Fibroblast of lung (primary cell): ENCODE measurements at regions not wholly inside any gene's neighbourhood (a gene's known extent, or its start where the extent isn't known, plus 50 kb on each side); places are given as distances from the start of the nearest gene placed in this dataset.

ENCODE experiments used
- DNase-seq, 2 donors: peaks; one replicate each; pipeline versions ENCODE4 v3.0.0 to v3.0.0-alpha.2; 2010; ENCODE audit warnings: low read depth in 2 of 2
- H2AFZ ChIP-seq: 2 replicates; pipeline ENCODE4 v1.5.1; 2012; ENCODE audit warnings: low read length, control low read depth, inconsistent platforms
- H3K27ac ChIP-seq: 2 replicates; pipeline ENCODE4 v1.5.1; 2011; ENCODE audit warnings: low read length, control low read depth; ENCODE audit not compliant: insufficient read depth
- H3K27me3 ChIP-seq: 2 replicates; pipeline ENCODE4 v1.5.1; 2011; ENCODE audit warnings: mild to moderate bottlenecking, low read length; ENCODE audit not compliant: control insufficient read depth, insufficient read depth
- H3K36me3 ChIP-seq: 2 replicates; pipeline ENCODE4 v1.5.1; 2011; ENCODE audit warnings: low read length; ENCODE audit not compliant: control insufficient read depth, insufficient read depth
- H3K4me1 ChIP-seq: 2 replicates; pipeline ENCODE4 v1.5.1; 2011; ENCODE audit warnings: low read length; ENCODE audit not compliant: control insufficient read depth, insufficient read depth; ENCODE audit errors: extremely low read depth
- H3K4me2 ChIP-seq: 2 replicates; pipeline ENCODE4 v1.5.1; 2011; ENCODE audit warnings: low read length, control low read depth; ENCODE audit not compliant: insufficient read depth; ENCODE audit errors: extremely low read depth
- H3K4me3 ChIP-seq, 4 experiments: fragments of 200-600 bp in 1 of 4; sonication (generic) in 1 of 4; replicated peaks in 1 of 4; 2 replicates each; pipeline ENCODE4 v1.5.1; 2011 to 2016; ENCODE audit warnings: low read length in 4 of 4, low read depth in 3 of 4, mild to moderate bottlenecking in 3 of 4, control low read depth in 2 of 4, inconsistent platforms in 1 of 4, mixed read lengths in 1 of 4; ENCODE audit not compliant: insufficient read depth in 1 of 4; ENCODE audit errors: control extremely low read depth in 1 of 4
- H3K79me2 ChIP-seq: 2 replicates; pipeline ENCODE4 v1.5.1; 2012; ENCODE audit warnings: mild to moderate bottlenecking, low read length, inconsistent platforms; ENCODE audit not compliant: control insufficient read depth, insufficient read depth
- H3K9ac ChIP-seq: 2 replicates; pipeline ENCODE4 v1.5.1; 2011; ENCODE audit warnings: mild to moderate bottlenecking, low read length, control low read depth; ENCODE audit not compliant: insufficient read depth
- H3K9me3 ChIP-seq: 2 replicates; pipeline ENCODE4 v1.5.1; 2012; ENCODE audit warnings: low read depth, low read length; ENCODE audit not compliant: control insufficient read depth, insufficient read depth
- H4K20me1 ChIP-seq: 2 replicates; pipeline ENCODE4 v1.5.1; 2011; ENCODE audit warnings: low read length; ENCODE audit not compliant: control insufficient read depth, insufficient read depth; ENCODE audit errors: extremely low read depth
- CTCF ChIP-seq, 2 donors: IDR thresholded peaks in 1 of 2; conservative IDR thresholded peaks in 1 of 2; 1 replicate in 1 of 2; 2 replicates in 1 of 2; pipeline ENCODE4 v1.5.1; 2011 to 2012; ENCODE audit warnings: low read length in 2 of 2, control low read depth in 1 of 2, inconsistent platforms in 1 of 2, low read depth in 1 of 2, mild to moderate bottlenecking in 1 of 2
- EZH2 ChIP-seq: IDR thresholded peaks from 2 replicates; pipeline ENCODE4 v1.5.1; 2012; ENCODE audit warnings: low read length, control low read depth, mild to moderate bottlenecking; ENCODE audit errors: missing control alignments

- no peak overlapping the region for H3K27ac ChIP-seq
Observed at GRCh38 chr10:130251766-130252165, 115.6 kb downstream of the GLRX3 start.

GRCh38 chr10:130254243-130254642 is 118.1 kb downstream of the GLRX3 start:
- Histone ChIP-seq H3K4me3 (no peak overlapping the region), H3K27me3 (no peaks in the 10 kb centered on the region), H3K79me2 (no peaks in the 10 kb centered on the region), H3K4me1 (no peaks in the 10 kb centered on the region), H3K4me2 (no peak overlapping the region), H3K9me3 (no peaks in the 10 kb centered on the region), H3K27ac (no peak overlapping the region), H2AFZ (no peak overlapping the region), H3K36me3 (no peaks in the 10 kb centered on the region), H3K9ac (no peak overlapping the region), H4K20me1 (no peaks in the 10 kb centered on the region)
- TF ChIP-seq EZH2 = no peak
- no peak for TF ChIP-seq CTCF (conservative IDR thresholded peaks at IDR 0.05 in 1 of 2, IDR thresholded peaks at IDR 0.05 in 1 of 2; ENCODE audit: low read depth in 1 of 2, low read length in 2 of 2)
- DNase-seq = no peak

More at GRCh38 chr10:130251766-130252165, 115.6 kb downstream of the GLRX3 start:
- Histone ChIP-seq H3K36me3 (no peaks in the 10 kb centered on the region), H3K9me3 (no peaks in the 10 kb centered on the region), H3K4me3 (no peak overlapping the region), H3K4me1 (no peaks in the 10 kb centered on the region), H3K27me3 (no peaks in the 10 kb centered on the region), H4K20me1 (no peaks in the 10 kb centered on the region), H3K4me2 (no peak overlapping the region), H3K79me2 (no peaks in the 10 kb centered on the region), H3K9ac (no peak overlapping the region), H2AFZ (no peak overlapping the region)
- TF ChIP-seq EZH2 (no peak), CTCF (conservative IDR thresholded peaks at IDR 0.05 in 1 of 2, IDR thresholded peaks at IDR 0.05 in 1 of 2; ENCODE audit: low read depth in 1 of 2, low read length in 2 of 2) (no peak)
- DNase-seq = no peak

- no peak overlapping the region for H2AFZ ChIP-seq
- no peaks in the 10 kb centered on the region for H3K79me2 ChIP-seq
- no peak for TF ChIP-seq EZH2
- no peak for TF ChIP-seq CTCF (conservative IDR thresholded peaks at IDR 0.05 in 1 of 2, IDR thresholded peaks at IDR 0.05 in 1 of 2; ENCODE audit: low read depth in 1 of 2, low read length in 2 of 2)
- no peak overlapping the region for H3K4me2 ChIP-seq
- H4K20me1 ChIP-seq = no peaks in the 10 kb centered on the region
- H3K27ac ChIP-seq = no peak overlapping the region
- no peak for DNase-seq
- no peak overlapping the region for H3K4me3 ChIP-seq
- H3K4me1 ChIP-seq = no peaks in the 10 kb centered on the region
- H3K9me3 ChIP-seq = no peaks in the 10 kb centered on the region
- no peaks in the 10 kb centered on the region for H3K27me3 ChIP-seq
- no peaks in the 10 kb centered on the region for H3K36me3 ChIP-seq
- H3K9ac ChIP-seq = no peak overlapping the region
Observed at GRCh38 chr10:130254662-130255061, 118.5 kb downstream of the GLRX3 start.
